H1 (cell line): ENCODE measurements at regions not wholly inside any gene's neighbourhood (a gene's known extent, or its start where the extent isn't known, plus 50 kb on each side); places are given as distances from the start of the nearest gene placed in this dataset.

Experiments
- EP300 ChIP-seq, 2 experiments: IDR thresholded peaks; 1 replicate in 1 of 2; 2 replicates in 1 of 2; pipeline ENCODE4 v1.6.1; 2011 to 2012; ENCODE audit warnings: low read depth in 2 of 2, low read length in 2 of 2, mild to moderate bottlenecking in 2 of 2, borderline replicate concordance in 1 of 2, inconsistent platforms in 1 of 2, moderate library complexity in 1 of 2
- JUN ChIP-seq: IDR thresholded peaks from 2 replicates; pipeline ENCODE4 v1.6.1; 2011; ENCODE audit warnings: low read depth, mild to moderate bottlenecking, improper control_type of control experiment, low read length
- KDM1A ChIP-seq: fragments of 200-600, 300-600 bp; sonication (generic); IDR thresholded peaks from 2 replicates; pipeline ENCODE4 v1.7.1; 2016; ENCODE audit warnings: mild to moderate bottlenecking, low read length, borderline replicate concordance
- POLR2AphosphoS5 ChIP-seq: IDR thresholded peaks from 2 replicates; pipeline ENCODE4 v1.6.1; 2011; ENCODE audit warnings: low read depth, low read length
- RAD21 ChIP-seq, 2 experiments: IDR thresholded peaks in 1 of 2; conservative IDR thresholded peaks in 1 of 2; 2 replicates each; pipeline ENCODE4 v1.6.1; 2011; ENCODE audit warnings: low read depth in 2 of 2, low read length in 2 of 2, improper control_type of control experiment in 1 of 2, inconsistent platforms in 1 of 2, mild to moderate bottlenecking in 1 of 2, moderate library complexity in 1 of 2
- SIN3A ChIP-seq, 2 experiments: IDR thresholded peaks in 1 of 2; conservative IDR thresholded peaks in 1 of 2; 2 replicates each; pipeline ENCODE4 v1.6.1; 2011 to 2012; ENCODE audit warnings: low read length in 2 of 2, improper control_type of control experiment in 1 of 2, low read depth in 1 of 2, mild to moderate bottlenecking in 1 of 2
- TF ChIP-seq, protein P1 (sequence below), 3 experiments: IDR thresholded peaks; 1 replicate in 2 of 3; 2 replicates in 1 of 3; pipeline versions ENCODE4 v1.5.1 to v1.6.1; 2011; ENCODE audit warnings: low read length in 3 of 3, mild to moderate bottlenecking in 3 of 3, inconsistent platforms in 2 of 3, low read depth in 1 of 3, moderate library complexity in 1 of 3; ENCODE audit not compliant: insufficient read depth in 1 of 3; ENCODE audit errors: control extremely low read depth in 1 of 3
- TF ChIP-seq, protein P2 (sequence below): IDR thresholded peaks from 2 replicates; pipeline ENCODE4 v1.6.1; 2012; ENCODE audit warnings: inconsistent platforms

DNA sequence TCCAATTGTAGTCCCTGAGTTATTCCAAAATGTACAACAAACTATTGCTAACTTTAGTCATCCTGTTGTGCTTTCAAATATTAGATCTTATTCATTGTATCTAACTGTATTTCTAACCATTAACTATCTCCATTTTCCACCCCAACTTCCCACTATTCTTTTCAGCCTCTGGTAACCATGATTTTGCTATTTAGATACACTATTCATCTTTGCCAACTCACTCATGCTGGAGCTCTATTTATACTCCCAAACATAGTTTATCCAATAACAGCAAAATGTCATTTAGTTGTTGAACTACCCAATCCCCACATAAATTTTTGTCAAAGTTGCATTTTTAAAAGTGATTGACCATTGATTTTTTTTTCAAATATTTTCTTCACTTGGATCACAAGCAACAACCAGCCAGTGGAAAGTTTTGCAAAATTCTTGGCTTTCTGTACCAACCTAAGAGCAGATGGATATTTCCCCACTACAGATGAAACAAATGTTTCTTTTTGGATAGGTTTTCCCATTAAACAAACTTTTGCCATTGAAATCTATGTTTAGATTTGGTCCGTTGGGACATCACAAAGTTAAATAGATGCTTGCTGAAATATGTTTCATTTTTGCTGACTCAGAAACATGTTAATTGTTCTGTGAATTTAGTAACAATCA lies 866.0 kb downstream of the LTN1 start:
- TF ChIP-seq POLR2AphosphoS5 (no peak), JUN (no peak), EP300 (IDR thresholded peaks at IDR 0.05; ENCODE audit: borderline replicate concordance in 1 of 2, low read depth in 2 of 2, low read length in 2 of 2) (no peak), KDM1A (no peak), RAD21 (IDR thresholded peaks at IDR 0.05 in 1 of 2, conservative IDR thresholded peaks at IDR 0.05 in 1 of 2; ENCODE audit: low read depth in 2 of 2, low read length in 2 of 2) (no peak), SIN3A (conservative IDR thresholded peaks at IDR 0.05 in 1 of 2, IDR thresholded peaks at IDR 0.05 in 1 of 2; ENCODE audit: low read depth in 1 of 2, low read length in 2 of 2) (no peak)
- TF ChIP-seq, protein P1, sequence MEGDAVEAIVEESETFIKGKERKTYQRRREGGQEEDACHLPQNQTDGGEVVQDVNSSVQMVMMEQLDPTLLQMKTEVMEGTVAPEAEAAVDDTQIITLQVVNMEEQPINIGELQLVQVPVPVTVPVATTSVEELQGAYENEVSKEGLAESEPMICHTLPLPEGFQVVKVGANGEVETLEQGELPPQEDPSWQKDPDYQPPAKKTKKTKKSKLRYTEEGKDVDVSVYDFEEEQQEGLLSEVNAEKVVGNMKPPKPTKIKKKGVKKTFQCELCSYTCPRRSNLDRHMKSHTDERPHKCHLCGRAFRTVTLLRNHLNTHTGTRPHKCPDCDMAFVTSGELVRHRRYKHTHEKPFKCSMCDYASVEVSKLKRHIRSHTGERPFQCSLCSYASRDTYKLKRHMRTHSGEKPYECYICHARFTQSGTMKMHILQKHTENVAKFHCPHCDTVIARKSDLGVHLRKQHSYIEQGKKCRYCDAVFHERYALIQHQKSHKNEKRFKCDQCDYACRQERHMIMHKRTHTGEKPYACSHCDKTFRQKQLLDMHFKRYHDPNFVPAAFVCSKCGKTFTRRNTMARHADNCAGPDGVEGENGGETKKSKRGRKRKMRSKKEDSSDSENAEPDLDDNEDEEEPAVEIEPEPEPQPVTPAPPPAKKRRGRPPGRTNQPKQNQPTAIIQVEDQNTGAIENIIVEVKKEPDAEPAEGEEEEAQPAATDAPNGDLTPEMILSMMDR (IDR thresholded peaks at IDR 0.05; ENCODE audit: control extremely low read depth in 1 of 3, insufficient read depth in 1 of 3, low read depth in 1 of 3, low read length in 3 of 3): no peak
- TF ChIP-seq, protein P2, sequence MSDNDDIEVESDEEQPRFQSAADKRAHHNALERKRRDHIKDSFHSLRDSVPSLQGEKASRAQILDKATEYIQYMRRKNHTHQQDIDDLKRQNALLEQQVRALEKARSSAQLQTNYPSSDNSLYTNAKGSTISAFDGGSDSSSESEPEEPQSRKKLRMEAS: no peak
